PC-3 (cell line): ENCODE measurements at regions not wholly inside any gene's neighbourhood (a gene's known extent, or its start where the extent isn't known, plus 50 kb on each side); places are given as distances from the start of the nearest gene placed in this dataset.

Experiments used
- CTCF ChIP-seq: fragments of 300-600 bp; sonication (generic); conservative IDR thresholded peaks from 2 replicates; pipeline ENCODE4 v1.5.1; 2017; ENCODE audit warnings: antibody characterized with exemption, low read depth, mild to moderate bottlenecking, low read length
- EZH2 ChIP-seq: fragments of 300-600 bp; sonication (generic); IDR thresholded peaks from one replicate; pipeline ENCODE4 v1.6.1; 2017; ENCODE audit warnings: antibody characterized with exemption, mild to moderate bottlenecking, low read length; ENCODE audit not compliant: unreplicated experiment

- TF ChIP-seq CTCF (no peak), EZH2 (no peak)
These were observed 312.2 kb upstream of the SPRED2 start for GRCh38 chr2:65744477-65745200.
